DMS 273 treated with DMSO at 0.1 percent for 48 hours (cell line): ENCODE measurements at regions not wholly inside any gene's neighbourhood (a gene's known extent, or its start where the extent isn't known, plus 50 kb on each side); places are given as distances from the start of the nearest gene placed in this dataset.

Experiments
- DNase-seq: peaks from one replicate; lab custom pipeline; 2025; lab: John Stamatoyannopoulos, UW

GRCh38 chr3:87413814-87414213 lies 137.4 kb upstream of the POU1F1 start:
- no peak for DNase-seq

GRCh38 chr3:87410110-87410509 lies 133.7 kb upstream of the POU1F1 start:
- DNase-seq = no peak

GRCh38 chr3:87398168-87398801 lies 121.9 kb upstream of the POU1F1 start:
- DNase-seq = no peak

- no peak for DNase-seq
Measured at GRCh38 chr3:87397211-87397610, 120.8 kb upstream of the POU1F1 start.

- no peak for DNase-seq
Measured at GRCh38 chr3:87390821-87391220, 114.4 kb upstream of the POU1F1 start.

- no peak for DNase-seq
Measured at GRCh38 chr3:87390353-87390752, 114.0 kb upstream of the POU1F1 start.

- no peak for DNase-seq
Measured at GRCh38 chr3:87375231-87375682, 98.9 kb upstream of the POU1F1 start.

GRCh38 chr3:87370007-87370406 lies 93.6 kb upstream of the POU1F1 start:
- DNase-seq = no peak

GRCh38 chr3:87367736-87368135 lies 91.4 kb upstream of the POU1F1 start:
- no peak for DNase-seq

- DNase-seq = no peak
Measured at GRCh38 chr3:87363721-87364120, 87.3 kb upstream of the POU1F1 start.

- DNase-seq = no peak
Measured at GRCh38 chr3:87361956-87362355, 85.6 kb upstream of the POU1F1 start.

GRCh38 chr3:87361271-87361670 lies 84.9 kb upstream of the POU1F1 start:
- DNase-seq = no peak

GRCh38 chr3:87359826-87360225 lies 83.4 kb upstream of the POU1F1 start:
- no peak for DNase-seq

GRCh38 chr3:87359025-87359424 lies 82.6 kb upstream of the POU1F1 start:
- DNase-seq = no peak

GRCh38 chr3:87358066-87358465 lies 81.7 kb upstream of the POU1F1 start:
- no peak for DNase-seq

GRCh38 chr3:87354398-87354797 lies 78.0 kb upstream of the POU1F1 start:
- no peak for DNase-seq

GRCh38 chr3:87351937-87352336 lies 75.6 kb upstream of the POU1F1 start:
- no peak for DNase-seq

- DNase-seq = no peak
Measured at GRCh38 chr3:87350367-87351199, 74.2 kb upstream of the POU1F1 start.

- DNase-seq = no peak
Measured at GRCh38 chr3:87349833-87350232, 73.4 kb upstream of the POU1F1 start.

GRCh38 chr3:87336761-87337160 lies 60.4 kb upstream of the POU1F1 start:
- DNase-seq = no peak

- DNase-seq = no peak
Measured at GRCh38 chr3:87335931-87336330, 59.5 kb upstream of the POU1F1 start.

GRCh38 chr3:87333393-87333892 lies 57.1 kb upstream of the POU1F1 start:
- DNase-seq = no peak

- DNase-seq = no peak
Measured at GRCh38 chr3:87332789-87333188, 56.4 kb upstream of the POU1F1 start.
